ENCODE measurements at regions not wholly inside any gene's neighbourhood (a gene's known extent, or its start where the extent isn't known, plus 50 kb on each side); places are given as distances from the start of the nearest gene placed in this dataset.
A peak's percentile ranks its signal among the peaks of the same experiment; 100 is the strongest.
"Not testable (repeated sequence)": the region's sequence is repeated elsewhere in the genome, so short reads cannot be mapped to it uniquely, and the experiment has no call there.

- no peak for DNase-seq
These were observed 156.5 kb upstream of the MED14 start for GRCh38 chrX:40891798-40892197.

DNA sequence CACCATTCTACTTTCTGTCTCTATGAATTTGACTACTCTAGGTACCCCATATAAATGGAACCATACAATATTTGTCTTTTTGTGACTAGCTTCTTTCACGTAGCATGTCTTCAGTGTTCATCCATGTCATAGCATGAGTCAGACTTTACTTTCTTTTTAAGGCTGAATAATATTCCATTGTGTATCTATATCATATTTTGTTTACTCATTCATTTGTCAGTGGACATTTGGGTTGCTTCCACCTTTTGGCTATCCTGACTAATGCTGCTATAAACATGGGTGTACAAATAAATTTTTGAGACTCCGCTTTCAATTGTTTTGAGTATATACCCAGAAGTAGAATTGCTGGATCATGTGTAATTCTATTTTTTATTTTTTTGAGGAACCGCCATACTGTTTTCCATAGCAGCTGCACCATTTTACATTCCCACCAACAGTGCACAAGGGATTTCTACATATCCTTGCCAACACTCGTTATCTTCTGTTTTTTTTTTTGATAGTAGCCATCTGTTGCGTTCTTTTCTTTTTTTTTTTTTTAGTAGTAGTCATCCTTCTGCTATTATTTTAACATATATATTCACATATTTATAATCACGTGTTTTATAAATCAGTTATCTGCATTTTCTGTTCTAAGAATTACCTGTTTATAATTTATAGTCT lies 158.0 kb upstream of the MED14 start:
- no peak for DNase-seq

- no peak for DNase-seq
These were observed 159.9 kb upstream of the MED14 start for GRCh38 chrX:40895246-40895645.

DNA sequence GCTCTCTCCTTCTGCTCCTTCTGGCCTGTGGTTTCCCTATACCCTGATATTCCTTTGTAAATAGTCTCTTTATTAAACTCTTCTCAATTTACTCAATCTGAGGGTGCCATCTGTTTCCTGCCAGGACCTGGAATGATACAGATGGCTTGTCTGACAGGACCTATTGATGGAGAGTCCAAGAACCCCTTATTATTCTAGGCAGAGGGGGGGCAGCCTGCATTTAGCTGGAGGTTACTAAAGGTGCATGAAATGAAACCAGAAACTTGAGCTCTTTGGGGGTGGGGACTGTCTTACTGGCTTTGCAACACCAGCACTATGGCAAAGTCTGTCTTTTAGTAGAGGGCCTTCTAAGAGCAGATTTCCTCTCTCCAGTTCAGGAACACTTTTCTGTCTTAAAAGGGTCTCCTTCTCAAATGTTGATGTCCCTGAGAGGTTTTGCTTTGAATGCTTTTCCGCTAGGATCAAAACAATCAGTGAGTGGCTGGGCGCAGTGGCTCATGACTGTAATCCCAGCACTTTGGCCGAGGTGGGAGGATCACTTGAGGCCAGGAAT lies 162.5 kb upstream of the MED14 start:
- DNase-seq: peak; percentile 43 to 57

DNA sequence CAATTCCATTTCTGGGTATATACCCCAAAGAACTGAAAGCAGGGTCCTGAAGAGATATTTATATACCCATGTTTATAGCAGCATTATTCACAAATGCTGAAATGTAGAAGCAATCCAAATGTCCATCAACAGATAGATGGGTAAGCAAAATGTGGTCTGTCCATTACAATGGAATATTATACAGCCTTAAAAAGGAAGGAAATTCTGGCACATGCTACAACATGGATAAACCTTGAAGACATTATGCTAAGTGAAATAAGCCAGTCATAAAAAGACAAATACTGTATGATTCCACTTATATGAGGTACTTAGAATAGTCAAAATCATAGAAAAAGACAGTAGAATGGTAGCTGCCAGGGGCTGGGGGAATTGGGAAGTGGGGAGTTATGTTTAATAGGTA lies 169.4 kb upstream of the MED14 start:
- not testable (repeated sequence) for DNase-seq

GRCh38 chrX:40908026-40908425 lies 172.7 kb upstream of the MED14 start:
- DNase-seq: no peak

- DNase-seq: no peak
These were observed 173.6 kb upstream of the MED14 start for GRCh38 chrX:40908857-40909475.

- no peak for DNase-seq
These were observed 173.1 kb upstream of the USP9X start for GRCh38 chrX:40912166-40912565.

DNA sequence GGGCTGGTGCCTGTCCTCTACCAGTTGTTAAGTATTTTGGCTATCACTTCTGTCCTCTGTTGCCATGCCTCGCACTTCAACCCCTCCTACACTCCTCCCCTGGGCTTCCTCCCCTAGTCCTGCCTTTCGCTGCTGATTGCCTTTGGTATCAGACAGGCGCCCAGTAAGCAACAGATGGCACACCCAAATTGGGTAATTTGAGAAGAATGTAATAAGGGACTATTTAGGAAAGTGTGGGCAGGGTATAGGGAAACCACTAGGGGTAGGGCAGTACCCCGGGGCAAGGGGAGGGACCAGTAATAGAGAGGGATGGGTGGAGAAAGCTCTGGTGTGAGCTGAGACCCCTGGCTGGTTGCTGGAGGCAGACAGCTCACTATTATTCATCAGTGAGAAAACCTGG lies 172.7 kb upstream of the USP9X start:
- no peak for DNase-seq

- DNase-seq: no peak
These were observed 164.9 kb upstream of the USP9X start for GRCh38 chrX:40920351-40920750.

- peak in 1 of 2 experiments; percentile 5 for DNase-seq
These were observed 162.9 kb upstream of the USP9X start for GRCh38 chrX:40922307-40922706.

- not testable (repeated sequence) for DNase-seq
These were observed 158.4 kb upstream of the USP9X start for GRCh38 chrX:40926739-40927427.

GRCh38 chrX:40928076-40928475 lies 157.2 kb upstream of the USP9X start:
- no peak for DNase-seq

- no peak for DNase-seq
These were observed 153.3 kb upstream of the USP9X start for GRCh38 chrX:40931921-40932320.

DNA sequence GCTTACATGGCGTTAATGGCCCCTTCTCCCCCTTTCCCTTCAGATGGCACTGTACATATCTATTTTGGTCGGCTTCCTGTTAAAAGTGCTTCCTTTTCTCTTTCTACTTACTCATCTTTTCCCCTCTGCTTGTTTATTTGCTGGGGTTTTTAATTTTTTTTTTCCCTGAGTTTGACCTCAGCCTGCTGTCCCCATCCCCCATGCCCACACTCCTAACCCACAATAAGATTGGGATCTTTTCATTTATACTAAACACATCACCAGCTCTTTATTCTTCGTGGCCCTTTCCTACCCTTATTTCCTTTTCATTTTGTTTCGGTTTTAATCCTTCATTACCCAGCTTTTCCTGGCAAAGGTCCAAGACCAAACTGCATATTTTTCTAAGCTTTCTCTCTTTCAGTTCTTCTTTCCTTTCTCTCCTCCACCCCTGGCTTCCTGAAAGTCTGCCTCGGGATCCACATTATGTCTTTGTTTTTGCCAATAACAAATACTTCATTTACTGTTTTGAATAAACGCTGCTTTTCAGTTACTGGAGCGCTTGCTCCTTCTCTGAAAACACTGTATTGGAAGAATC lies 152.0 kb upstream of the USP9X start:
- DNase-seq: no peak

GRCh38 chrX:40933706-40934425 lies 151.4 kb upstream of the USP9X start:
- DNase-seq: no peak

DNA sequence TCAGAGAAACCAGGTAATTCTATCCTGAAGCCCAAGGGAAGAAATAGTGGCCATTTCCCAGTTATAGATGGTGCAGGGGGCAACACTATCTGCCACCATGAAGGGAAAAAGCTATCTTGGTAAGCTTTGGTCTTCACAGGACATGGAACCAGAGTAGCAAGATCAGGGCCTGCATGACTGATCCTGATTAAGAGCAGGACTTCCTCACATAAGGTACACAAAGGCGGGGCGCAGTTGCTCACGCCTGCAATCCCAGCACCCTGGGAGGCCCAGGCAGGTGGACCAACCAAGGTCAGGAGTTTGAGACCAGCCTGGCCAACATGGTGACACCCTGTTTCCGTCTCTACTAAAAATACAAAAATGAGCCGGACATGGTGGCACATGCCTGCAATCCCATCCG lies 148.4 kb upstream of the USP9X start:
- DNase-seq: no peak

DNA sequence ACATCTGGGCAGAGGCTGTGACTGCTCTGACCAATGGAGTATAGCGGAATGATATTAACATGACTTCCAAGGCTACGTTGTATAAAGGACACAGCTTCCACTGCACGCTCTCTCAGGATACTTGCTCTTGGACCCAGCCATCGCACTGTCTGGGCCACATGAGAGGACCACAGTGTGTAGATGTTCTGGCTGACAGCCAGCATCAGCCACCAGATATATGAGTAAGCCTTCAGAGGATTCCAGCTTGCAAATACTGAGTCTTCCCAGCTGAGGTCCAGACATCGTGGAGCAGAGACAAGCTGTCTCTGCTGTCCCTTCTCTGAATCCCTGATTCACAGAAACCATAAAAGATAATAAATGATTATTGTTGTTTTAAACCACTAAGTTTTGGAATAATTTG lies 146.8 kb upstream of the USP9X start:
- no peak for DNase-seq

DNA sequence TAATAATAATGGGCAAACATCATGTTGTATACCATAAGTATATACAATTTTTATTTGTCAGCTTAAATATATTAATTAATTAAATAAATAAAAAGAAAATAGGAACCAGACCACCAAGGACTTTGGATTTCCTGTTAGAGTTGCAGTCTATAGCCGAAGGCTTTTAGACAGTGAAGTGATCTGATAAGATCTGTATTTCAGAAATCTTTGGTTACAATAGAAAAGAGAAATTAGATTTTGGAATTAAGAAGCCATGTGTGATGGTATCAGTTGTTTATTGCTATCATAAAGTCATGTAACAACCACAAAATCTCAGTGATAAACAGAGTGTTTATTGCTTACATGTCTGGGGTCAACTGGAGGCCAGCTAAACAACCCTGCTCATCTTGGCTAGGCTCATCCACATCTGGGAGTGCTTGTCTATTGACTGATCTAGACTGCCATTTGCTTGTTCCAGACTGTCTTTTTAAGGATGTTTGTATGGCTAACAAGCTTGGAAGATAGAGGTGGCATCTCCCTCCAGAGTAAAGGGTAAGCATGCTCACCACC lies 142.1 kb upstream of the USP9X start:
- DNase-seq: no peak

- no peak for DNase-seq
These were observed 139.9 kb upstream of the USP9X start for GRCh38 chrX:40945361-40945713.

GRCh38 chrX:40947276-40947675 lies 138.0 kb upstream of the USP9X start:
- DNase-seq: no peak

GRCh38 chrX:40949071-40949470 lies 136.2 kb upstream of the USP9X start:
- DNase-seq: no peak

- no peak for DNase-seq
These were observed 134.7 kb upstream of the USP9X start for GRCh38 chrX:40950546-40950945.

Measured in NCI-H2081 (cell line).